Hematopoietic multipotent progenitor cell treated with erythropoietin and hydrocortisone succinate and interleukin-3 and kit ligand, for 8 days (in vitro differentiated cells): ENCODE measurements at regions not wholly inside any gene's neighbourhood (a gene's known extent, or its start where the extent isn't known, plus 50 kb on each side); places are given as distances from the start of the nearest gene placed in this dataset.
"Not testable (repeated sequence)": the region's sequence is repeated elsewhere in the genome, so short reads cannot be mapped to it uniquely, and the experiment has no call there.

Source experiments
- DNase-seq: peaks from one replicate; pipeline ENCODE4 v3.0.0-alpha.2; 2015

DNA sequence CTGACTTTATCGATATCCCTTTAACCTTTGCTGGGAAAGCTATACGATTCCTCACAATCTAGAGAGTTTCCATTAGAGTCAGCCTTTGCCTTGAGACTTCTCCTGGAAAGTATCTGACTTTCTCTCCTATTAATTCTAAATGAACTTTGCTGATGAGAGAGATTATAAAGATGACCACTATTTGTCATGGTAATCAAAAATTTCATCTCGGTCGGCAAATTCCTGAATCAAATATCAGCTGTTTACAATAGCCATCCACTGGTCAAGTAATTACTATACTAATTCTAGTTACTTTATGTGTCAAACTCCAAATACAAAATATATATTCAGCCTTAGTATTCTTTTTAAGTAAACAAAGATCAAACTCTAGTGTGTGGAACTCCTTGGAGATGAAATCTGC, 164.4 kb upstream of the ITGA1 start:
- no peak for DNase-seq

DNA sequence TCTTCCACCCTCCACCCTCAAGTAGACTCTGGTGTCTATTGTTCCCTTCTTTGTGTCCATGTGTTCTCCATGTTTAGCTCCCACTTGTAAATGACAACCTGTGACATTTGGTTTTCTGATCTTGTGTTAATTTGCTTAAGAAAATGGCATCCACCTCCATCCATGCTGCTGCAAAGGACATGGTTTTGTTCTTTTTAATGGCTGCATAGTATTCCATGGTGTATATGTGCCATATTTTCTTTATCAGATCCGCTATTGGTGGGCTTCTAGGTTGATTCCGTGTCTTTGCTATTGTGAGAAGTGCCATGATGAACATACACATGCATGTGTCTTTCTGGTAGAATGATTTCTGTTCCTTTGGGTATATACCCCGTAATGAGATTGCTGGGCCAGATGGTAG, 163.4 kb upstream of the ITGA1 start:
- DNase-seq: no peak

DNA sequence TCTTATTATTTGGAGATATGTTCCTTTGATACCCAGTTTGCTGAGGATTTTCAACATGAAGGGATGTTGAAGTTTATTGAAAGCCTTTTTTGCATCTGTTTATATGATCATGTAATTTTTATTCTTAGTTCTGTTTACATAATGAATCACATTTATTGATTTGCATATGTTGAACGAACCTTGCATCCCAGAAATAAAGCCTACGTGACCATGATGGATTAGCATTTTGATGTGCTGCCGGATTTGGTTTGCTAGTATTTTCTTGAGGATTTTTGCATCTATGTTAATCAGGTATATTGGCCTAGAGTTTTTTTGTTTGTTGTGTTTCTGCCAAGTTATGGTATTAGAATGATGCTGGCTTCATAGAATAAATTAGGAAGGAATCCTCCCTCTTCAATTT, 161.4 kb upstream of the ITGA1 start:
- DNase-seq: no peak

DNA sequence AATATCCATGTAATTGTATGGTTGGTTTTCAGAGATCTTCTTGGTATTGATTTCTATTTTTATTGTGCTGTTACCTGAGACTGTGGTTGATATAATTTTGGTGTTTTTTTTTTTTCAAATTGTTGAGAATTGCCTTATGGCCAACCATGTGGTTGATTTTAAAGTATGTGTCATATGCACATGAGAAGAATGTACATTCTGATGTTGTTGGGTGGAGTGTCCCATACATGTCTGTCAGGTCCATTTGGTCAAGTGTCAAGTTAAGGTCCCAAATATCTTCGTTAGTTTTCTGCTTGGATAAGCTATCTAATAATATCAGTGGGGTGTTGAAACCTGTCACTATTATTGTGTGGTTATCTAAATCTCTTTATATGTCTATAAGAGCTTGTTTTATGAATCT, 160.0 kb upstream of the ITGA1 start:
- DNase-seq: no peak

DNA sequence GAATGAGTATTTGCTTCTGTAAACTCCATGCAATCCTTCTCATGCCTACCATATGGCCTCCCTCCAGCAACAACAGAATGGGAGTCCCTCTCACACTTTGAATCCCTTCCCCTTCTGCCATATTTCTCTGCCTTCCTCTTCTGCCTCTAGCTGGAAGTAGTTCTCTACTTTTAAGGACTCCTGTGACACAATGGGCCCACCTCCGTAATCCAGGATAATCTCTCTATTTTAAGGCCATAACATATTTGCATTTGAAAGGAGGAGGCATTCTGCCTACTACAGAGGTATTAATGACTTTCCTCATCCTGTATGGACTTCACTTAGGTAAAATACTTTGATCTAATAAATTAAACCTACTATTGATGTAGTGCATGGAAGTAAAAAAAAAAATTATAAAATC, 155.4 kb upstream of the ITGA1 start:
- DNase-seq: no peak

DNA sequence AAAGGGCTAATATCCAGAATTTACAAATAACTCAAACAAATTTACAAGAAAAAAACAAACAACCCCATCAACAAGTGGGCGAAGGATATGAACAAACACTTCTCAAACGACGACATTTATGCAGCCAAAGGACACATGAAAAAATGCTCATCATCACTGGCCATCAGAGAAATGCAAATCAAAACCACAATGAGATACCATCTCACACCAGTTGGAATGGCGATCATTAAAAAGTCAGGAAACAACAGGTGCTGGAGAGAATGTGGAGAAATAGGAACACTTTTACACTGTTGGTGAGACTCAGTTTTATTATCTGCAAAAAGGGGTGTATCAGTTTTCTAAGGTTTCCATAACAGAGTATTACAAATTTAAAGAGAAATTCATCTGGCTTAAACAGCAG, 153.5 kb upstream of the ITGA1 start:
- DNase-seq: not testable (repeated sequence)

DNA sequence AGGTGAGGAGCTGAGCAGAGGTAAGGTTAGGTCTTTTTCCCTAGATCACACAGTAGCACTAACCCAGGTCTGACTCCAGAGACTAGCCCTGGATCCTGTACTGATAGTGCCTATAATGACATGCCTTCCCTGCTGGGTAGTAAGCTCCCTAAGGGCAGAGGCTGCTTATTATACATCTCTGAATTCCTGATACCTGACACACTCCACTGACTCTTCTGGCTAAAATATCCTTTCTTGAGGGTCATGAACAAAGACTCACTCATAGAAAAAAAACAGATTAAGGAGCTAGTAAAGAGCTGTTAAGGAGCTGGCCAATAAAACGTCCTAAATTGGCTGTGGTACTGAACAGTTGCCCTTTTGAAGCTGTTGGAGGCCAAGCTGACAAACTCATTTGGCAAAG, 149.0 kb upstream of the ITGA1 start:
- no peak for DNase-seq

DNA sequence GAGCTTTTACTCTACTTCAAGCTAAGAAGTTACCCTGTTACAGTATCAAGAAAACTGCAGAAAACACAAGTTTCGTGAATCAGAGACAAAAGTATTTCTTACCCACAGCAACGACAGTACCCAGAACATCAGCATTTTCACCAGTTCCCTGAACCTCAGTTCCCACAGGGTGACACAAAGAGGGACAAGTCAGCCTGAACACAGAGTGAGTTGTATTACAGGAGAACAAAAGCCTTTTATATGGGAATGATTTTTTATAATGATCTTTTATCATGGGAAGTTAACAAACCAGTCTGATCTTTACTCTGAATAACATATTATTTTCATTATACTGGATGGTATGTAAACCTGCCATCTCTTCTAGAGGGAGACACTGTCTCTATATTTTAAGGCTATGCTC, 139.0 kb upstream of the ITGA1 start:
- no peak for DNase-seq

DNA sequence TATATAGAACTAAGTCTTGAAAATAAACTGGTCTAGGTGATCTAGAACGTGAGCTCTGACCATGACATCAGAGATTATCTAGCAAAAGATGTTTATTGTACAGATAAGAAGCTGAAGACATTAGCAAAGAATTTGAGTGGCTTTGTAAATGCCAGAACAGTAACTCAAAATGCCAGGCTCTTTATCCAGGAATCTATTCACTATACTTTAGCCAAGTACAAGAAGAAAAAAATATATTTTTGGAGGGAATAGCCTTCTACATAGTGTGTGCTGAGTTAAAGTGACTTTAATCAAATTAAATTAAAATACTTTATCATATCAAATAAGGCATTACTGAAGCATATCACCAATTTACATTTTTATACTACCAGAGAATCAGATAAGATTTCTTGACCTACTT, 132.6 kb upstream of the ITGA1 start:
- no peak for DNase-seq

DNA sequence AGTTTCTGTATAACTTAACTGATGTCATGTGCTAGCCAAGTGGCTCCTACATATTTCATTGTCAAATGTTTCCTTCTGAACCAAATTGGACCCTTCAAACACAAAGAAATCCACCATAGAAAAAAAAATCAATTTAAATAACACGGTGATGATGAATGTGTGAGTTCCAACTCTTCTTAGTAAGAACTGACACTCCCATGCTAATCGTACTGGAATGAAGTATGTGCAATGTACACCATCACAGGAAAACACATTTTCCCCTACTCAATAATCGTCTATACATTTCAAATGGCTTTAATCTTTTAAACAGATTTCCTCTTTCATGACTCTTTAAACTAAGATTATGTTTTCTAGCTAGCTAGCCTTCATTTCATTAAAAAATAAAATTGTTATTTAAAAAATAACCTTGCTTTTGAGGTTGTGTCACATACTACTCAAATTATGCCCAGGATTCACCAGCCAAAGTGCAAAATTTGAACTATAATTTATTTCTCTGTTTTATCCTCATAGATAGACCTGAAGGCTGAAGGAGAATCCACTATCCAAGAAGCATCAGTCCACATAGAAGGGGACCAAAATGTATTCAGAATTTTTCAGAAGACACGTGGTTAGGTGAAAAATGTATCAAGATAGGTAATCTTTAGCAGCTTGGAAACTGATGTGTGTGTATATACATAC, 131.0 kb upstream of the ITGA1 start:
- DNase-seq: no peak

DNA sequence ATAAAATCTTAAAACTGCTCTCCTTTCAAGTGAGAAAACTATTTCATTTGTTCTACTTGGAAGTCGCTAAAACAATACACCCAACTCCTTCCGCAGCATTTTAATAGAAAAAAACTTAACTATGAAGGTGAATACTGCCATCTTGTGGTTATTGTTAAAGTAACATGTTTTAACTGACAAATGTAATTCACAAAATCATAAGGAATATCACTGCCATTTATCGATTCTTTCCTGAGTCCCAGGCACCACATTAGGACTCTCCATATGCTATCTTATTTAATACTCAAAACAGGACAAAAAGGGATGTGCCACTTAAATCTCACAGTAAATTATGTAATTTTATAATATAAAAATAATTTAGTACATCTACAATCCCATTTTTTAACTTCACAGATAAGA, 130.5 kb upstream of the ITGA1 start:
- peak; percentile 41 for DNase-seq

DNA sequence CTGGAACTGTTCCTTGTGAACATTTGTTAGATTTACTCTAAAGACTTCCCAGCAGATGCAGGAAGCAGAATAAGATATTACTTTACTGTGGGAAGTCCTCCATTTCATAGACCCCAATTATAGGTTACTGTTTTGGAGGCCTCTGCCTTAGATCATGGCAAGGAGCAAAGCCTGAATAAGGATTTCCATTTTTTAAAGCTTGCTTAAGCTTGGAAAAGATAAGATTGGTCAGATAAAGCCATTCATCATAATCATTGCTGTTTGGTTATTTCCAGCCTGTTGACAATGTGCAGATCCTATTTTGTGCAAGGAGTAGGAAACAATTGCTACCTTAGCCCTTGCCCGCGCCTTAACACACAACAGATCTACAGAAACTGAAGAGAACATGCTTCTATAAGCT, 129.5 kb upstream of the ITGA1 start:
- no peak for DNase-seq

DNA sequence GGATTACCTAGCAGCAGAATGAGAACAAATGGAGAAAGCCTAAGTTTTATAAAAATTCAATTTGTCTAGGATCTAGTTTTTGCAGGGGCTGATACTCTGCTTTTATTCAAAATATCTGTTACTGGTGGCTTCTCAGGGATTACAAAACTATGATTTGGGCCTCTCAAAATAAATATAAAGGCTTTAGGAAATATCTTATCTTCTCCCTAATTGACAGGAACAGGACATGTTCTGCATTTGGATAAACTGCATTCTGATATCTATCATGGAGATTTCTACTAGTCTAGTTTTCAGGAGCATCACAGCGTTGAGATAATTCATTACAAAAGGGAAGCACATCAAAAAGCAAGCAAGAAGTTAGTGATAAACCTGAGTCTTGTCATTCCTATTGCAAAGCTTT, 127.1 kb upstream of the ITGA1 start:
- DNase-seq: no peak

DNA sequence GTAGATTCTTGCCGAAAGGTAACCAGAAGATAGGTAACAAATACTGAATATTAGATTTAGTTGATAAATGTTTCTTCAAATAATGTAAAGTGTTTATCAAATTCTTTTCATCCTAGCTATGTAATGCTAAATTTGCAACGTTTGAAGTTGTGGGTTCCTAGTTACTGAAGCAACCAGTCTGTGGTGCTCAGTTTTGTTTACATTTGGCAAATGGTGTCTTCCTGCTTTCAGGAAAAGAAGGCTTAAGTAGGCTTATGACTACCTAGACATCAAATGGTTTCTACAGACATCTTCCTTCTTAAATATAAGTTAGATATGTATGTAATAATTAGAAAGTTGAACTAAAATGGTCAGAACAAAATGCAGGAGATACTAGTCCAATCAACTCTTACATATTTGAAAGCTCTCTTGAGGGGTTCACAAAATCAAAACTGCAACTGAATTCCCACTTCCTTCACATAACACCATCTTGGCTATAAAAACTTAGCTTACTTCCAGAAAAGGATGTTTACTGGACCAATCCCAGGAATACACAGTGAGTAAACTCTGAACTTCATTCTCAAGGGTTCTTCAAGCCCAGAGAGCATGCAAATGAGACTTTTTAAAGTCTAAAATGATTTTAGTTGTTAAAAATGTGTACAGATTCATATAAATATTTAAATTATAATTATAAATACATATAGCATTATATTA, 125.7 kb upstream of the ITGA1 start:
- DNase-seq: no peak

DNA sequence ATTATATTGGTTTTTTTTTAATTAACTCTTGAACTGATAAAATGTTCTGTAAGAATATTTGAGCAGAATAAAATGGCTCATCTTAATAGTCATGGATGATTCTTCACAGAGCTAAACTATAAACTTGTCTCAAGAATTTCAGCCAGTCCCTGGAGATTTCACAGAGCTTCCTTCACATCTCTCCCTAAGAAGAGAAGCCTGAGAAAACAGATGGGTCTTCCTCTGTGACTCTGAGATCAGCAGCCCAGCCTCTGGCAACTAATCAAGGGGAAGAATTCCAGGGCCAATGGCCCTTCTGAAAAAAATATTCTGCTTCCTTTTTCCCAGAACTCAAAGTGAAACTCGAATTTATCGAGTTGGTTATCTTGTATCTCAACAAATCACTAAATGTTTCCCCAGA, 122.2 kb upstream of the ITGA1 start:
- no peak for DNase-seq

DNA sequence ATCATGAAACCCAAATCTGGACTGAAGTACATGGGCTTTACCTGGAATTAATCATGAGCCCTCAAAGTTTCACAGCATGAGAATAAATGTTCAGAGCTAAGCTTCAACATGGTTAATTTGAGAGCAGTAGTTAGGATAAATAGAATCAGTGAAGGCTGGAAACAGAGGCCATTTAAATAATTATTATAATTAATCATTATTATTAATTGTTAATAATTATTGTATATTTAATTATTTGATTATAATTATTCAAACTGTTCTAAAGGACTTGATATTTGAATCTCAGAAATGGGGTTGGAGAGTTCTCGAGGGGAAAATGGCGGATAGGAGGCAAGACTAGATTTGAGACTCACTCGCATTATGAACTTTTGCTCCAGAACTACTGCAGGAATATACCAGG, 119.6 kb upstream of the ITGA1 start:
- DNase-seq: no peak

DNA sequence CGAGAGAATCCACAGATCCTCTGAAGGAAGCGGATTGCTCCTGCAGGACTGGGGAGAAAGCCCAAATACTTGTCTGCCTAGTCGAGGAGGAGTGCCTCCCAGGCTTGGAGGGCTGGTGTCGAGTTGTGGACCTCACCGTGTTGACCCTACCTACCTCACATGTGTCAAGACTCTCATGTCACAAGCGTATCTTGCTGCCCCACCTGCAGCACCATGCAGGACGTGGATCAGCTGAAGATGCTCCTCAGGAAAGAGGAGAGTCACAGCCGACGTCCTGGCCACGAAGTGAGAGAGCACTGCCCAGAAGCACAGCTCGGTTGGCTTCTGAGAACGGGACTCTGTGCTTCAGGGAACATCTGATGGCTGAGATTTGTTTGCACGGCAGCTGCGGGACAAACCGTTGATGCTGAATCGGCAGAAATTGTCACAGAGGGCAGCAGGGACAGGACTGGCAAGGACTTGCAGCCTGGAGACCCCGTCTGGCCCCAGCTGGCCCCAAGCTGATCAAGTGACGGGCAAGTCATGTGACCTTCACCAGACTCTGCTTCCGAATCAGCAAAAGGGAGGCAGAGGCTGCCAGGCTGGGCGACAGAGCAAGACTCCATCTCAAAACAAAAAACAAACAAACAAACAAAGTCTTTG, 119.1 kb upstream of the ITGA1 start:
- DNase-seq: no peak

DNA sequence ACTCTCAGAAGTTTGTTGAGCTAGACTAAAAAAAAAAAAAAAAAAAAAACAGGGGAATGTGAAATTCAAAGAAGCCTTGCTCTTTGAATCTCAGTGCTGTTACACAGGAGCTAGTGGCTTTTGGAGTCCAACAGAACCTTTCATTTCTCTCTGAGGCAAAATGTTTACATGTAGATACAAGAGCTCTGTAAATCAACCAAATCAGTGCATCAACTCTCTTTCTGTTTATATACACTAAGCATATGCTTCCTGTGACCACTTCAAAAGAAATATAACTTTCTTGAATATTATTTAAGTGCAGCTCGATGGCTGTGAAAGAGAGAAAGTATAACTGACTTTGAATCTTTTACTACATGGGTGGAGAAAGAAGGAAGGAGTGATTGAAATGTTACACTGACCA, 115.3 kb upstream of the ITGA1 start:
- no peak for DNase-seq

DNA sequence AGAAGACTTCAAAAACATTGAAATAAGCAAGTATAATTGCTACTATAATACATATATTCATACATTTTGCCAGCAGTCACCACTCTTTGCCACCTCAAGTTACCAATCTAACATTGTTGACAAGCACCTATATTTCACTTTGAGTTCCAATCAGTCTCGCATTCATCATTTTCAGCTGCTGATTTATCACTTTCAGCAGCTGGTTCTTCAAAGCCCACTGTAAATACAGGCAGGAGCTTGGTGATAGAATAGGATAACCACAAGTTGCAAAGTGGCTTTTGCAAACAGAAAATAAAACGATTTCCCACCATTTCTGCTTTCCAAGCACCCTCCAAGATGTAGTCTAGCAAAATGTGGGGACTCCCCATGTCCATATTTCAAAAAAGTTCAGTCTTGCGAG, 114.2 kb upstream of the ITGA1 start:
- DNase-seq: no peak

DNA sequence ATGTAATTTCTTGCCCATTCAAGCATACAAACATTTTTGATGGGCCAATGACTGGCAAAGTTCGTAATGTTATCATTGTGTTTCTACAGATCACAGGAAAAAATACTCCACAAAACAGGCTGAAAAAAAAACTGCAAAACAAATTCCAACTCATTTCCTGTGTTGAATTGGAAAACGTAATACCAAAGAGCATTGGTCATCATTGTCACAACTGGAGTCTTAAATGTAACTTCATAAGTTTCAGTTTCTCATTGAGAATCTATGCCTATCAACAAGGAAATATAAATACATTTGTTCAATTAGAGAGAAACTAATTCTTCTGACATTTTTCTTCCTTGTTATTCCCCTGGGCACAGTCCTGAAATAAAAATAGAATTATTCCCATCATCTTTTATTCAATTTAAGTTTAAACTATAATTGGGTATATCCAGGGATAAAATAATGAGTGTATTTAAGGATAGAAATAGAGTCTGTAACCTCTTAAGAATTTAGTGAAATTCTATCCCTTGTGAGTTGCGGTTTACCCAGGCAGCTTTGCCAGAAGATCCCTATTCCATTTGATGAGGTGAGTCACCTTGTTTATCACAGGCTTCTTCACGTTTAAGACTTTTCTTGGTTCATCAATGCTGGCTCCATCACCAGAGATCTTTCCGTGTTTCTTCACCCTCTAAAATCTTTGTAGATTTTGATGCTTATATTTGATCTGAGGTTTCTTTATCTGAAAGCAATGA, 112.7 kb upstream of the ITGA1 start:
- no peak for DNase-seq

DNA sequence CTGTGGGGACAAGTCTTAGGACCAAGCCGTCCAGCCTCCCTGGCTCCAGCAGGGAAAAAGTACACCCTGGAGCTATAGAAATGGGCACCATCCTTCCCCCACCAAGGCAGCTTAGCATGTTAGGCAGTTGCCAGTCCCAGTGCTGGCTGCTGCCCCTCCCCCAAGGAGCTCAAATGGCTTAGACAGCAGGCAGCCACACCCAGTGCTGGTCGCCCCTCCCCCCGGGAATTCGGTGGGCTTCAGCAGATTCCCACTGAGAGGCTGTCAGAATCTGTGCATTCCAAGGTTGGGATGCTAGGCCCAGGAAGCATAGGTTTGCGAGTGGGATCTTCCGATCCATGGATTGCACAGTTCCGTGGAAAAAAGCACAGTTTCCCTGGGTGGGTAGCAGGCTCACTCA, 105.2 kb upstream of the ITGA1 start:
- no peak for DNase-seq

DNA sequence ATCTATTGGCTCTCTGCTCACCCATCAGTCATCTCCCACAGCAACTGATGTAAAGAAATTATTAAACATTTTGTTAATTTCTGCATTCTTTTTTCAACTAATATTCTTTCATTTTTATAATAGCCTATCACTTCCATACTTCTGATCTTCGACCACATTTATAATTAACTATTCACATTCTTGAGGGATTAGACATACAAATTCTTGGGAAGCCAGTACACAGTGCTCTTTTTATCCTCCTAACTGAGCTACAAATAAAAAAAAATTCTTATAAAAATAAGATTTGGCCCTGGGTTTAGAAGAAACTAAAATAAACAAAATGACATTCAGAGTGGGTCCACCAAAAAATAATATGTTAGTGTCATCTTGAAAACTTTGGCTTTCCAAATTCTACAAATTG, 103.7 kb upstream of the ITGA1 start:
- no peak for DNase-seq

DNA sequence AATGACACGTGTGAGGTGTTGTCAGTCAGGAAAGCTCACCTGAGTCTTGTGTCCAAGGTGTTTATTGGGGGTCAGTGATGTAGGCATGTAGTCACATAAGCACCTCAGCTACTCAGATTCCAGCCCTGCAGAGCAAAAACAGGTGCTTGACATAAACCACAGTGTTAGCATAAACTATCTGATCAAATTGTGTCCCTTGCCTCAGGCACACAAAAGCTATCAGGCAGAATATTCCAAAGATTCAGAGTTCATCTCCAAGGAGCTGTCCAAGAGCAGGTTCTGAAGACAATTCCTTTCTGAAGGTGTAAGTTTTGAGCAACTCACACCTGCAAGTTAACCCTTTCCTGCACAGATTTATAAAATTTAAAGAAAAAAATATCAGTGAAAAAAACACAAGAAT, 102.2 kb upstream of the ITGA1 start:
- DNase-seq: no peak

DNA sequence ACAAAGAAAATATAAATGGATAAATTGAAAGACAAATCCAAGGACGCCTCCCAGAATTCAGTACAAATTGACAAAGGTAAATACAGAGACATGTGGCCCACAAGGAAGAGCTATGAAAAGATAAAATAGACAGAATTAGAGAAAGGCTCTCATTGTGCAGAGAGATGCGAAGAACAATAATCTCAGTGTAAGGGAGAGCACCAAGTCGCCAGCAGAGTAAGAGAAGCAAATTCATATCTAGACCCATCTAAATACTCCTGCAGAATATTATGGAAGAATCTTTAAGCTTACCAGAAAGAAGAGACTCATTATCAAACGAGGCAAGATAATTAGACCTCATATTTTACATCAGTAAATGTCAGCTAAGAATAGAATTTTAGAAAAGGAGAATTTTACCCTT, 101.7 kb upstream of the ITGA1 start:
- DNase-seq: no peak
